ENCODE measurements at regions not wholly inside any gene's neighbourhood (a gene's known extent, or its start where the extent isn't known, plus 50 kb on each side); places are given as distances from the start of the nearest gene placed in this dataset.

GRCh38 chr7:115709664-115710063 is 320.9 kb downstream of the TFEC start:
- no peaks in the 10 kb centered on the region for H4K20me1 ChIP-seq (ENCODE audit: control insufficient read depth, insufficient read depth, low read depth, low read length)
- H3K36me3 ChIP-seq (ENCODE audit: control insufficient read depth, low read length), result no peaks in the 10 kb centered on the region
- no peak overlapping the region for H3K27ac ChIP-seq (ENCODE audit: low read depth, low read length)
- no peaks in the 10 kb centered on the region for H3K79me2 ChIP-seq (ENCODE audit: control insufficient read depth, low read length)
- H3F3A ChIP-seq (ENCODE audit: control insufficient read depth, insufficient read depth), result no peaks in the 10 kb centered on the region
- no peaks in the 10 kb centered on the region for H3K27me3 ChIP-seq (ENCODE audit: control insufficient read depth, low read length)
- H3K9me2 ChIP-seq (replicated peaks; ENCODE audit: control insufficient read depth, low read length), result no peaks in the 10 kb centered on the region
- no peak overlapping the region for H3K4me2 ChIP-seq (ENCODE audit: low read length)
- no peak for TF ChIP-seq EZH2phosphoT487 (IDR thresholded peaks at IDR 0.05; ENCODE audit: borderline replicate concordance, low read length)
- no peak for TF ChIP-seq CTCF (IDR thresholded peaks at IDR 0.05; ENCODE audit: low read depth, low read length, poor library complexity, severe bottlenecking)
- H3K4me3 ChIP-seq (ENCODE audit: low read length), result no peak overlapping the region
- H3K4me1 ChIP-seq (ENCODE audit: control insufficient read depth, low read length), result no peaks in the 10 kb centered on the region
- H3K9me3 ChIP-seq (ENCODE audit: control insufficient read depth, insufficient read depth, low read length), result no peaks in the 10 kb centered on the region

- TF ChIP-seq EZH2phosphoT487 (IDR thresholded peaks at IDR 0.05; ENCODE audit: borderline replicate concordance, low read length) (no peak), CTCF (IDR thresholded peaks at IDR 0.05; ENCODE audit: low read depth, low read length, poor library complexity, severe bottlenecking) (no peak)
- Histone ChIP-seq H3K9me2 (replicated peaks; ENCODE audit: control insufficient read depth, low read length) (no peaks in the 10 kb centered on the region), H3K79me2 (ENCODE audit: control insufficient read depth, low read length) (no peaks in the 10 kb centered on the region), H3K4me3 (ENCODE audit: low read length) (no peak overlapping the region), H3K4me2 (ENCODE audit: low read length) (no peak overlapping the region), H3K9me3 (ENCODE audit: control insufficient read depth, insufficient read depth, low read length) (no peaks in the 10 kb centered on the region), H3K27ac (ENCODE audit: low read depth, low read length) (no peak overlapping the region), H4K20me1 (ENCODE audit: control insufficient read depth, insufficient read depth, low read depth, low read length) (no peaks in the 10 kb centered on the region), H3K27me3 (ENCODE audit: control insufficient read depth, low read length) (no peaks in the 10 kb centered on the region), H3K36me3 (ENCODE audit: control insufficient read depth, low read length) (no peaks in the 10 kb centered on the region), H3F3A (ENCODE audit: control insufficient read depth, insufficient read depth) (no peaks in the 10 kb centered on the region), H3K4me1 (ENCODE audit: control insufficient read depth, low read length) (no peaks in the 10 kb centered on the region)
Observed at GRCh38 chr7:115708013-115708341, 322.6 kb downstream of the TFEC start.

- no peaks in the 10 kb centered on the region for H3K9me3 ChIP-seq (ENCODE audit: control insufficient read depth, insufficient read depth, low read length)
- no peaks in the 10 kb centered on the region for H3K9me2 ChIP-seq (replicated peaks; ENCODE audit: control insufficient read depth, low read length)
- H3K79me2 ChIP-seq (ENCODE audit: control insufficient read depth, low read length), result no peaks in the 10 kb centered on the region
- peak; percentile 55 for TF ChIP-seq CTCF (IDR thresholded peaks at IDR 0.05; ENCODE audit: low read depth, low read length, poor library complexity, severe bottlenecking)
- no peak for TF ChIP-seq EZH2phosphoT487 (IDR thresholded peaks at IDR 0.05; ENCODE audit: borderline replicate concordance, low read length)
- H3F3A ChIP-seq (ENCODE audit: control insufficient read depth, insufficient read depth), result no peaks in the 10 kb centered on the region
- H4K20me1 ChIP-seq (ENCODE audit: control insufficient read depth, insufficient read depth, low read depth, low read length), result no peaks in the 10 kb centered on the region
- no peaks in the 10 kb centered on the region for H3K4me1 ChIP-seq (ENCODE audit: control insufficient read depth, low read length)
- H3K27me3 ChIP-seq (ENCODE audit: control insufficient read depth, low read length), result no peaks in the 10 kb centered on the region
- no peak overlapping the region for H3K27ac ChIP-seq (ENCODE audit: low read depth, low read length)
- no peak overlapping the region for H3K4me3 ChIP-seq (ENCODE audit: low read length)
- H3K4me2 ChIP-seq (ENCODE audit: low read length), result no peak overlapping the region
- no peaks in the 10 kb centered on the region for H3K36me3 ChIP-seq (ENCODE audit: control insufficient read depth, low read length)
Observed at GRCh38 chr7:115707258-115708012, 323.1 kb downstream of the TFEC start.
